Coronary artery (tissue), 2 donors: ENCODE measurements at regions not wholly inside any gene's neighbourhood (a gene's known extent, or its start where the extent isn't known, plus 50 kb on each side); places are given as distances from the start of the nearest gene placed in this dataset.

Experiments
- DNase-seq: peaks from one replicate; pipeline ENCODE4 v3.0.0-alpha.2; 2017; ENCODE audit warnings: low spot score
- H3K27ac ChIP-seq, 2 donors: fragments of 200-600 bp; sonication (generic); one replicate each; pipeline ENCODE4 v1.5.1; 2016 to 2019
- H3K4me3 ChIP-seq: fragments of 200-600 bp; sonication (generic); 2 replicates; pipeline ENCODE4 v1.5.1; 2016; ENCODE audit warnings: mild to moderate bottlenecking, moderate library complexity
- CTCF ChIP-seq: fragments of 200-600 bp; sonication (generic); IDR thresholded peaks from one replicate; pipeline ENCODE4 v1.5.1; 2019; ENCODE audit warnings: antibody characterized with exemption

- DNase-seq, result no peak
- H3K27ac ChIP-seq, result no peak overlapping the region
- no peak overlapping the region for H3K4me3 ChIP-seq
- TF ChIP-seq CTCF, result no peak
These were observed 52.0 kb upstream of the POLR1H start for GRCh38 chr6:30009113-30009512.
